NK-92 treated with Interleukin-12 subunit alpha and Interleukin-12 subunit beta, amount 100 ng/mL, for 24 hours (cell line): ENCODE measurements at regions not wholly inside any gene's neighbourhood (a gene's known extent, or its start where the extent isn't known, plus 50 kb on each side); places are given as distances from the start of the nearest gene placed in this dataset.
A peak's percentile ranks its signal among the peaks of the same experiment; 100 is the strongest.
"Not testable (repeated sequence)": the region's sequence is repeated elsewhere in the genome, so short reads cannot be mapped to it uniquely, and the experiment has no call there.

Source experiments
- DNase-seq: peaks from one replicate; lab custom pipeline; 2025; lab: John Stamatoyannopoulos, UW

GRCh38 chr12:88945051-88945732, 364.9 kb upstream of the KITLG start:
- no peak for DNase-seq

- peak; percentile 3 for DNase-seq
Measured at GRCh38 chr12:88944397-88944796, 364.1 kb upstream of the KITLG start.

- no peak for DNase-seq
Measured at GRCh38 chr12:88940854-88941253, 360.6 kb upstream of the KITLG start.

GRCh38 chr12:88935856-88936255, 355.6 kb upstream of the KITLG start:
- no peak for DNase-seq

- DNase-seq: no peak
Measured at GRCh38 chr12:88934163-88934747, 354.0 kb upstream of the KITLG start.

GRCh38 chr12:88932457-88932856, 352.2 kb upstream of the KITLG start:
- no peak for DNase-seq

- DNase-seq: no peak
Measured at GRCh38 chr12:88931598-88931997, 351.3 kb upstream of the KITLG start.

GRCh38 chr12:88925454-88925853, 345.2 kb upstream of the KITLG start:
- DNase-seq: no peak

GRCh38 chr12:88924162-88924561, 343.9 kb upstream of the KITLG start:
- no peak for DNase-seq

- no peak for DNase-seq
Measured at GRCh38 chr12:88923631-88924030, 343.4 kb upstream of the KITLG start.

GRCh38 chr12:88922816-88923215, 342.5 kb upstream of the KITLG start:
- DNase-seq: no peak

GRCh38 chr12:88921890-88922532, 341.7 kb upstream of the KITLG start:
- no peak for DNase-seq

- DNase-seq: no peak
Measured at GRCh38 chr12:88921434-88921833, 341.2 kb upstream of the KITLG start.

- DNase-seq: no peak
Measured at GRCh38 chr12:88918161-88918560, 337.9 kb upstream of the KITLG start.

GRCh38 chr12:88914967-88915366, 334.7 kb upstream of the KITLG start:
- no peak for DNase-seq

GRCh38 chr12:88909510-88909909, 329.2 kb upstream of the KITLG start:
- no peak for DNase-seq

- DNase-seq: no peak
Measured at GRCh38 chr12:88908345-88908744, 328.1 kb upstream of the KITLG start.

- DNase-seq: no peak
Measured at GRCh38 chr12:88904705-88905104, 324.4 kb upstream of the KITLG start.

GRCh38 chr12:88903333-88903732, 323.1 kb upstream of the KITLG start:
- DNase-seq: no peak

GRCh38 chr12:88897723-88898122, 317.5 kb upstream of the KITLG start:
- no peak for DNase-seq

GRCh38 chr12:88896958-88897357, 316.7 kb upstream of the KITLG start:
- DNase-seq: no peak

- DNase-seq: no peak
Measured at GRCh38 chr12:88895634-88896033, 315.4 kb upstream of the KITLG start.

GRCh38 chr12:88893801-88894200, 313.5 kb upstream of the KITLG start:
- no peak for DNase-seq

GRCh38 chr12:88891434-88891833, 311.2 kb upstream of the KITLG start:
- not testable (repeated sequence) for DNase-seq
